ENCODE measurements at regions not wholly inside any gene's neighbourhood (a gene's known extent, or its start where the extent isn't known, plus 50 kb on each side); places are given as distances from the start of the nearest gene placed in this dataset.

DNA sequence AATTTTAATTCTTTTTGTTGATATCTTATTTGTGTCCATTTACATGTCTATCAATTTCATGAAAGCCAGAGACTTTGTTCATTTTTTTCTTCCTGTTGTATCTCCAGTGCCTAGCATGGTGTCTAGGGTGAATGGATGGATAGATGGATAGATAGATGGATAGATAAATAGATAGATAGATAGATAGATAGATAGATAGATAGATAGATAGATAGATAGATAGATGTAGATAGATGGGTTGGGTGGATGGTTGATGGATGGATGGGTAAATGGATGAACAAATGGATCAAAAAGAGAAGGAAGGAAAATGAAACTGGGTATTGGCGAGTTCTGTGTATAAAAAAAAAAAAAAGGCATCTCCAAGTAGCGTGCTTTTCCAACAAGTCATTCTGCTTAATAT is 120.5 kb downstream of the FAM124B start:
- no peaks in the 10 kb centered on the region for H3K4me1 Mint-ChIP-seq (ENCODE audit: low read depth)
- no peak overlapping the region for H3K4me3 Mint-ChIP-seq
- H3K9me3 Mint-ChIP-seq = no peaks in the 10 kb centered on the region
- peaks cover 40% of the 10 kb centered on the region for H3K27me3 Mint-ChIP-seq (ENCODE audit: low read depth)
- no peaks in the 10 kb centered on the region for H3K36me3 Mint-ChIP-seq (ENCODE audit: low read depth)
- no peak overlapping the region for H3K27ac Mint-ChIP-seq

DNA sequence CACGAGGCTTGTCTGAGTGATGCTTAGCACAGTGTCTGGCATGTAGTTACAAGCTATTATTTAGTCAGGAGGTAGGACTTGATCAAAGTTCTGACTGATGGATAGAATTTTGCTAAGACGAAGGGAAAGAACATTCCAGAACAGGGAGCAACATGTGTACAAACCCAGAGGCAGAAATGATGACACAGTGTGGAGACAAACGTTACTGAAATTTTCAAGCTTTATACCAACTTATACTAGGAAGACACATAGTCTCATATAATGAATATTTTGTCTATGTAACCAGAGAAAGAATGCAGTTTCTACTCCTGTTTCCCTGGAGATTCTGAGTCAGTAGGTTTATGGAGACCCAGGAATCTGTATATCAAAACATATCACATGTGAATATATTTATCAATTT is 123.4 kb downstream of the FAM124B start:
- H3K27ac Mint-ChIP-seq = no peak overlapping the region
- H3K4me3 Mint-ChIP-seq = no peak overlapping the region

DNA sequence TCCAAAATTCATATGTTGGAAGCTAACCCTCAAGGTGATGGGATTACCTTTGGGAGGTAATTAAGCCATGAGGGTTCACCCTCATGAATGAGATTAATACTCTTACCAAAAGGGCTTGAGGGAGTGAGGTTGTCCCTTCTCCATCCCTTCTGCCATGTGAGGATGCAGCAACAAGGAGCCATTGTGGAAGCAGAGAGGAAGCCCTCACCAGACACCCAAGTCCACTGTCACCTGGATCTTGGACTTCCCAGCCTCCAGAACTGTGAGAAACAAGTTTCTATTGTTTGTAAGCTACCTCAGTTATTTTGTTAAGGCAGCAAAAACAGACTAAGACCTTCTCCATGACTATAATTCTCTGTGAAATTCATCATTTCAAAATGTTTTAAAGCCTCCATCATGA is 125.7 kb downstream of the FAM124B start:
- no peaks in the 10 kb centered on the region for H3K36me3 Mint-ChIP-seq (ENCODE audit: low read depth)
- no peaks in the 10 kb centered on the region for H3K4me1 Mint-ChIP-seq (ENCODE audit: low read depth)
- H3K27me3 Mint-ChIP-seq (ENCODE audit: low read depth) = peaks cover 19% of the 10 kb centered on the region
- no peak overlapping the region for H3K27ac Mint-ChIP-seq
- H3K9me3 Mint-ChIP-seq = no peaks in the 10 kb centered on the region
- H3K4me3 Mint-ChIP-seq = no peak overlapping the region

More for the DNA sequence above, 123.4 kb downstream of the FAM124B start:
- Mint-ChIP-seq H3K4me1 (ENCODE audit: low read depth) (no peaks in the 10 kb centered on the region), H3K9me3 (no peaks in the 10 kb centered on the region), H3K36me3 (ENCODE audit: low read depth) (no peaks in the 10 kb centered on the region), H3K27me3 (ENCODE audit: low read depth) (peaks cover 25% of the 10 kb centered on the region)

DNA sequence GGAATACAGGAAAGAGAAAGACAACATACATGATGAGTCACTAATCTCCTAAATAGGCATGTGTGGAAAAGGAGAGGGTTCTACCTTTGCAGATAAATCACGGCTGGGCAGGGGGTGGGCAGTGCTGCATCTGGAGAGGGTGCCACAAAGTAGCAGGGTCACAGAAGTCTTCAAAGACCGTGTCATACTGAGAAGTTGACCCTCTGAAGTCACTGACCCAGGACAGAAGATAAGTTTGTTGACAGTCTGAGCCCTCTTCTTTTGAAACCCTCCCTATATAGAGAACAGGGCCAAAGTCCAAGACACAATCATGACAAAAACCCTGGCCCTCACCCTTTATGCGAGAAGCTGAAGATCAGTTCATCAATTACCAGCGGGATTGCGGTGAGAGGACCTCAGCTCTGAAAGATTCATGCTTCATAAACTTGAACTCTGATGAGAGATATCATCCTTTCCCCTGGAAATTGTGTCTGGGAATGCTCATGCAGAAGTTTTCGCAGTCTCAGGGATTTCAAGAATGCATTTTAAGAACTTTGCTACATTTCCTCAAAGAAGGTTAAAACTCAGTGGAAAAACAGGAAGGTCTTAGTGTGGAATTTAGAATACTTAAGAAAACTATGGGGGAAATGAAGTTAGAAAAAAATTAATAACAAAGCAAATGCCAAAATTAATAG is 129.5 kb downstream of the FAM124B start:
- Mint-ChIP-seq H3K36me3 (ENCODE audit: low read depth) (no peaks in the 10 kb centered on the region), H3K9me3 (no peaks in the 10 kb centered on the region)

DNA sequence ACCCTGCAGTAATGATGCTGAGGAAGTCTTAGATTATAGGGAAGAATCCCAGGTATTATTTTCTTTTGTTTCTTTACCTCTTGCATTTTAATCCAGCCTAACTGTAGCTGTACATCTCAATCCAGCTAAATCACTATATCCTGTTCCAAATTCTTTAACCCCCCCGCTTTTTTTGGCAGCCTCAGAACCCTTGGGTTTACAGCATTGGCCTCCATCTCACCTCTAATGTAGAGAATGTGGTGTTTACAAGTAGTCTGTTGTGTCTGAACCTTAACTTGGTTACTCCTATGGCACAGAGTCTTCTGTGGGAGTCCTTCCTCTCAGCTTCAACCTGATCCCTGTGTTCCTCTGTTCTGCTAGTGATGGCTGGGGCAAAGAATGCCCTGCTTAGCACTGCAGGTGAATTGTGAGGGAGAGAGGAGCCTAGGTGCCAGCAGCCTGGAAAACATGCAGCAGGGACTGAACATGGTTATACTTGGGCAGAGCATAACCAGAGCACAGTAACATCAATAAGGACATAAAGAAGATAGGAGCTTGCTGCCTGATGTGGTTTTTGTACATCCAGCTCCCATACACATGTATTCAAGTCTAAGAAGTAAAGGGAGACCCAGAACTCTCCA is 130.2 kb downstream of the FAM124B start:
- peaks cover 10% of the 10 kb centered on the region for H3K27me3 Mint-ChIP-seq (ENCODE audit: low read depth)
- no peaks in the 10 kb centered on the region for H3K36me3 Mint-ChIP-seq (ENCODE audit: low read depth)
- H3K9me3 Mint-ChIP-seq = no peaks in the 10 kb centered on the region
- H3K4me3 Mint-ChIP-seq = no peak overlapping the region
- H3K27ac Mint-ChIP-seq = no peak overlapping the region
- no peaks in the 10 kb centered on the region for H3K4me1 Mint-ChIP-seq (ENCODE audit: low read depth)

More for the DNA sequence above, 129.5 kb downstream of the FAM124B start:
- no peak overlapping the region for H3K27ac Mint-ChIP-seq
- no peaks in the 10 kb centered on the region for H3K4me1 Mint-ChIP-seq (ENCODE audit: low read depth)
- H3K4me3 Mint-ChIP-seq = no peak overlapping the region
- H3K27me3 Mint-ChIP-seq (ENCODE audit: low read depth) = peaks cover 6% of the 10 kb centered on the region

DNA sequence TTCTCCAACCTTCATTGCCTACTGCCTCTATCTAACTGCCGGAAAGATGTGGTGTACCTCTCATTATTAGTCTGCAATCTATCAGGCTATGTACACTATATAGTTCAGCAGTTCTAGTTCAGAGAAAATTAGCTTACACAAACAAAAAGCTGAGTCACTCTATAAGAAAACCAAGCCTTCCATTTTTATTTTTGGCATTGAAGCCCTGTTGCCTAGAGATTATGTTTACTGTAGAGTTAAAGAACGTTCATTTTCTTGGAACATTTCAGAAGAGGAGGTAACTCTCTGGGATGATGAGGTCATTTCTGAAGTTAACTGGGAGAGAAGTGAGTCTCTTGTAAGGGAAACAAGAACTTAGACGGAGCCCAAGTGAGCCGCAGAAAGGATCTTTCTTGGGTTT is 133.5 kb downstream of the FAM124B start:
- H3K4me3 Mint-ChIP-seq = no peak overlapping the region
- H3K9me3 Mint-ChIP-seq = no peaks in the 10 kb centered on the region
- no peaks in the 10 kb centered on the region for H3K4me1 Mint-ChIP-seq (ENCODE audit: low read depth)
- H3K27ac Mint-ChIP-seq = no peak overlapping the region
- no peaks in the 10 kb centered on the region for H3K36me3 Mint-ChIP-seq (ENCODE audit: low read depth)
- H3K27me3 Mint-ChIP-seq (ENCODE audit: low read depth) = peaks cover 21% of the 10 kb centered on the region

DNA sequence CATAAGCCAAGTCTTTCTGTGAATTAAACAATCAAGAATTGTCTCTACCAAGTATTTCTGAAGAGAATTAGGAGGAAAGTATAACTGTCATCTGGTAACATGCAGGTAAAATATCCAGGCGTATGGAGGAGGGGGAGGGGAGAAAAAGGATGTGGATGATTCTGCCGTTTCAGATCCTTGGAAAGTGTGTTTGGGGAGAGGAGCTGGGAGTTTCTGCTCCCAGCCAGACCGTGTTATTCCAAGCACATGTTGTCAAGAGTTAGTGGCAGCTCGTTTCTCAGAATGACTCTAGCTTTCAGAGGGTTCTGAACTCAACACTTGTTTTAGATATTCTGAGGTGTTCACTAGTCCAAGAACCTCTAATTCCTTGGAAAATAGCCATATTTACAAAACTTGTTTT is 137.6 kb downstream of the FAM124B start:
- H3K4me3 Mint-ChIP-seq = no peak overlapping the region
- no peaks in the 10 kb centered on the region for H3K36me3 Mint-ChIP-seq (ENCODE audit: low read depth)
- H3K9me3 Mint-ChIP-seq = no peaks in the 10 kb centered on the region
- no peak overlapping the region for H3K27ac Mint-ChIP-seq
- peaks cover 15% of the 10 kb centered on the region for H3K27me3 Mint-ChIP-seq (ENCODE audit: low read depth)
- peaks cover 4% of the 10 kb centered on the region for H3K4me1 Mint-ChIP-seq (ENCODE audit: low read depth)

DNA sequence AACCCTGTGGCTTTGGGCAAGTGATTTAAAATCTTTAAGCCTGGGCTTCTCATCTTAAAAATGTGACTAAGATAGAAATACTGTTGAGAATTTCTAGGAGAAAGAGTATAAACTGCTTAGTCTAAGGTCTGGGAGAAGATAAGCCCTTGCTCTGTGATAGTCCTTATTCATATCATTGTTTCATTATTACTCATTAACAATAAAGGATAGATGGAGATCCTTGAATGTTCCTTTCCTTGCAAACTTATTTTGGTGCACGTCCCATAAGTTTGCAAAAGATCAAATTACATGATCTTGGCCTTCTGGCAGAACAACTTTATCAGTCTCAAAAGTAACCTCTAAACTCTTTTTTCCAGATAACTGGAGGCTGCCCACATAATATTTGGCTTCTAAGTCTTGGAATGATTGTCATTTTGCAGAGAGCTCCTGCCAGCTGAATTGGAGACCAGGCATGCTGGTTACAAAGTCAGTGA is 138.3 kb downstream of the FAM124B start:
- H3K4me1 Mint-ChIP-seq (ENCODE audit: low read depth) = peaks cover 4% of the 10 kb centered on the region
- peaks cover 15% of the 10 kb centered on the region for H3K27me3 Mint-ChIP-seq (ENCODE audit: low read depth)
- no peak overlapping the region for H3K27ac Mint-ChIP-seq
- no peaks in the 10 kb centered on the region for H3K36me3 Mint-ChIP-seq (ENCODE audit: low read depth)
- no peaks in the 10 kb centered on the region for H3K9me3 Mint-ChIP-seq
- no peak overlapping the region for H3K4me3 Mint-ChIP-seq

DNA sequence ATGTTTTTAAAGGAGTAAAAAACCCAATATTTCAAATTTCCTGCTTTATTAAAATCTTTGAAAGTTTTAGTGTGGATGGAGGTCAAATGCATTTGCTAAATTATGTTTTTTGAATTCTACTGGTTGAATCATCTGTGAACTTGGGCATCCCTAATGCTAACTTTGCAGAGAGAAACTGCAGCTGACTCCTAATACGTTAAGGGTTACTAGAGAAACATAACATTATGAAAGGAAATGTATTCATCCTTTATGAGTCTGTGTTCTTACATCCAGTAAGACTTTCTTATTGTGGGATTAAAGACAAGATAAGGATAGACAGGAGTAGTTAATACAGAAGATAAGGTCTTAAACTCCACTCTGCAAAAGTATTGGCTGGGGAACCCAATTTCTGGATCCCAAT is 140.6 kb downstream of the FAM124B start:
- Mint-ChIP-seq H3K9me3 (no peaks in the 10 kb centered on the region), H3K4me3 (no peak overlapping the region), H3K27ac (no peak overlapping the region), H3K27me3 (ENCODE audit: low read depth) (peaks cover 14% of the 10 kb centered on the region), H3K36me3 (ENCODE audit: low read depth) (no peaks in the 10 kb centered on the region), H3K4me1 (ENCODE audit: low read depth) (peaks cover 4% of the 10 kb centered on the region)

DNA sequence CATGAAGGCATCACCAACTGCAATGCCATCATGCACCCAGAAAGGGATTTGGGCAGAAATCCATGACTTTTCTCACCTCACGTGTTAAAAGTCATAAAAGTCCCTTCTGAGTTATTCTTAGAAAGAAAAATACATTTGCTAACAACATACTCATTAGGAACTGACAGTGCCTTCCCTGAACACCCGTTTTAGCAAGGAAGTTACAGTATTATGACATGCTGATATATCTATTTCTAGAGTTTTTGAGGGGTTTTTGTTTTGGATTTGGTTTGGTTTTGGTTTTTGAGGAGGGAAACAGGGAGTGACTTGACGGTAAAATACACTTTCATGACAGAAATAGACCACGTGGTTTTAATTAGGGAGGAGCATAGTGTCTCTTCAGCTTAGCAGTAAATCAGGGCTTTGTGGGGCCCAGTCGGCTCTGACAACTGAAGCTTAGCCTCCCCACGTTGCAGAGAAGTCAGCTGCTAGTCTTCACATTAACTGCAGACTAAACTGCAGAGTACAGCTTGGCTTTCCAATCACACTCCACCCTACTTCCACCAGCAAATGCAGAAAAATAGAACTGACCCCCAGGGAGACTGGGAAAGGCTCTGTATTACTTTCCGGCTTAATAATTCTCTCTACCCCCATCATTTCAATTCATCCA is 141.4 kb downstream of the FAM124B start:
- Mint-ChIP-seq H3K27ac (no peak overlapping the region), H3K9me3 (no peaks in the 10 kb centered on the region), H3K27me3 (ENCODE audit: low read depth) (peaks cover 8% of the 10 kb centered on the region), H3K4me3 (no peak overlapping the region), H3K36me3 (ENCODE audit: low read depth) (no peaks in the 10 kb centered on the region), H3K4me1 (ENCODE audit: low read depth) (peaks cover 4% of the 10 kb centered on the region)

DNA sequence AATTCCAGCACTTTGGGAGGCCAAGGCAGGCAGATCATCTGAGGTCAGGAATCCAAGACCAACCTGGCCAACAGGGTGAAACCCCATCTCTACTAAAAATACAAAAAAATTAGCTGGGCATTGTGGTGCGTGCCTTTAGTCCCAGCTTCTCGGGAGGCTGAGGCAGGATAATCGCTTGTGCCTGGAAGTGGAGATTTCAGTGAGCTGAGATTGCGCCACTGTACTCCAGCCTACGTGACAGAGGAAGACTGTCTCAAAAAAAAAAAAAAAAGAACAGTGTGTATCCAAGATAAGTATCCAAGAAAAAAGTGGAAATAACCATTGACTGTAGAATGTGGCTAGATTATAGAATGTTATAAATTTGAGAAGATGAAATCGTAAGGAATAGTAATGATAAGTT is 142.1 kb downstream of the FAM124B start:
- Mint-ChIP-seq H3K9me3 (no peaks in the 10 kb centered on the region), H3K4me3 (no peak overlapping the region), H3K27ac (no peak overlapping the region), H3K36me3 (ENCODE audit: low read depth) (no peaks in the 10 kb centered on the region), H3K27me3 (ENCODE audit: low read depth) (peaks cover 5% of the 10 kb centered on the region), H3K4me1 (ENCODE audit: low read depth) (peaks cover 4% of the 10 kb centered on the region)

DNA sequence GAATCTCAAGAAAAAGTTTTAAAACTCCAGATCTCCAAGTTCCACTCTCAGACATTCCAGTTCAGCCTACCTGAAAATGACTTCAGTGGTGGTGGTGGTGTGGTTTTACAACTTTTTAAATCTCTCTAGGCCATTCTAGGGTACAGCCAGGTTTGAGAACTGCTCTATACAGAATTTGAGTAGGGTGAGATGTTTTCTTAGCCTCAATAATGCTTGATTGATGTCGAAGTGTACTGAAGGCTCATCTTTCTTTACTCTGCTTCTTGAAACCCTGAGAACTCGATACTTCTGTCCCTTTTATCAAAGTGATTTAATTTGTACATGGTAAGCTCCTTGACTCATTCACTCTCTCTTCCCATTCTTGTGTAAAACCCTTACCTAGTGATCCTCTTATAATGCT is 143.8 kb downstream of the FAM124B start:
- H3K4me3 Mint-ChIP-seq = no peak overlapping the region
- H3K9me3 Mint-ChIP-seq = no peaks in the 10 kb centered on the region
- peaks cover 7% of the 10 kb centered on the region for H3K27me3 Mint-ChIP-seq (ENCODE audit: low read depth)
- no peak overlapping the region for H3K27ac Mint-ChIP-seq
- H3K36me3 Mint-ChIP-seq (ENCODE audit: low read depth) = no peaks in the 10 kb centered on the region
- peaks cover 4% of the 10 kb centered on the region for H3K4me1 Mint-ChIP-seq (ENCODE audit: low read depth)

DNA sequence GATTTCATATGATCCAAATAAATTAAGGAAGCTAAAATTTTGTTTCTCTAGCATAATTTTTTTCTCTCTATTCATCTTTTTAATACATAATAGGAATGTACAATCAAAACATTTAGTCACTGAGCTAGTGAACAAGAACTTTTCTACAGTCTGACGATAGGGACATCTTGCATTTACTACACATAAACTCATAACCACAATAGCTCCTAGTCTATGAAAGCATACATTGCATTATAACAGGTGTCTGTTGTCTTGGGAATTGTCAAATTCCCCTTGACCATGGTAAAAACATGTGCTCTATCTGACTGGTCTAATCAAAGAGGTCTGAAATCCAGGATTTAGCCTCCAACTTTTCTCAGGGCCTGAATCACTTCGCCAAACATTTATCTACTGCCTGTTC is 144.8 kb downstream of the FAM124B start:
- no peaks in the 10 kb centered on the region for H3K9me3 Mint-ChIP-seq
- no peak overlapping the region for H3K27ac Mint-ChIP-seq
- no peaks in the 10 kb centered on the region for H3K36me3 Mint-ChIP-seq (ENCODE audit: low read depth)
- peaks cover 4% of the 10 kb centered on the region for H3K4me1 Mint-ChIP-seq (ENCODE audit: low read depth)
- no peak overlapping the region for H3K4me3 Mint-ChIP-seq
- peaks cover 8% of the 10 kb centered on the region for H3K27me3 Mint-ChIP-seq (ENCODE audit: low read depth)

DNA sequence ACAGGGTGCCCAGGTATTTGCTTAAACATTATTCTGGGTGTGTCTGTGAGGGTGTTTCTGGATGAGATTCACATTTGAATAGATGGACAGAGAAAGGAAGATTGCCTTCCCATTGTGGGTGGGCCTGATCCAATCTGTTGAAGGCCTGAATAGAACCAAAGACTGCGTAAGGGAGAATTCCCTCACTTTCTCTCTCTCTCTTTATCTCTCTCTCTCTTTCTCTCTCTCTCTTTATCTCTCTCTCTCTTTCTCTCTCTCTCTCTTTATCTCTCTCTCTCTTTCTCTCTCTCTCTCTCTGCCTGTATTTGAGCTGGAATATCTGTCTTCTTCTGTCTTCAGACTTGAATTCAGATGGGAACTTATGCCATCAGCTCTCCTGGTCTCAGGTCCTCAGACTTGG is 148.4 kb downstream of the FAM124B start:
- Mint-ChIP-seq H3K4me1 (ENCODE audit: low read depth) (no peaks in the 10 kb centered on the region), H3K27ac (no peak overlapping the region), H3K9me3 (no peaks in the 10 kb centered on the region), H3K4me3 (no peak overlapping the region), H3K27me3 (ENCODE audit: low read depth) (peaks cover 11% of the 10 kb centered on the region), H3K36me3 (ENCODE audit: low read depth) (no peaks in the 10 kb centered on the region)

DNA sequence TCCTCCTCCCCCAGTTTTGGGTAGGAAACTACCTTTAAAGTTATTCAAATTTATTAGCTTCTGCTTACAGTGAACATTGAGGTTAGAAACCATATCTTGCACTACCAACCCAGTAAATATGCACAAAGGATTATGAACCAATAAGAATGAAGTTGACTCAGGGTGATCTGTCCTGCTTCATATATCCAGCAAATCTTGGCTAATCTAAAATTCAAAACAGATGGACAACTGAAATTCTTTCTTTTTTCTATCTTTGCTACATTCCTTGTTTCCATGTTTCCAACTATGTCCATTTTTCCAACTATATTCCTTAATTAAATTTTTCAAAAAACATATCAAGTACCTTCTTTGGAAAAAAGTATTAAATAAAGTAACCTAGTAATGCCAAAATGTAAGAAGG is 149.3 kb downstream of the FAM124B start:
- Mint-ChIP-seq H3K27ac (no peak overlapping the region), H3K4me3 (no peak overlapping the region), H3K27me3 (ENCODE audit: low read depth) (peaks cover 11% of the 10 kb centered on the region)

More for the DNA sequence above, 149.3 kb downstream of the FAM124B start:
- H3K36me3 Mint-ChIP-seq (ENCODE audit: low read depth) = no peaks in the 10 kb centered on the region
- no peaks in the 10 kb centered on the region for H3K4me1 Mint-ChIP-seq (ENCODE audit: low read depth)
- H3K9me3 Mint-ChIP-seq = no peaks in the 10 kb centered on the region
